Esophagus squamous epithelium (tissue), 4 donors: ENCODE measurements at regions not wholly inside any gene's neighbourhood (a gene's known extent, or its start where the extent isn't known, plus 50 kb on each side); places are given as distances from the start of the nearest gene placed in this dataset.
"Not testable (repeated sequence)": the region's sequence is repeated elsewhere in the genome, so short reads cannot be mapped to it uniquely, and the experiment has no call there.

Source experiments
- CTCF ChIP-seq, 6 experiments: fragments of 450-650 bp in 4 of 6; fragments of 200-600 bp in 2 of 6; sonication (generic) in 2 of 6; IDR thresholded peaks; one replicate each; pipeline ENCODE4 v1.5.1; 2016 to 2019; ENCODE audit warnings: antibody characterized with exemption in 6 of 6, mild to moderate bottlenecking in 4 of 6, moderate library complexity in 4 of 6
- POLR2A ChIP-seq, 4 donors: fragments of 450-650 bp; IDR thresholded peaks; one replicate each; pipeline ENCODE4 v1.6.1; 2017; ENCODE audit warnings: antibody characterized with exemption in 4 of 4, mild to moderate bottlenecking in 4 of 4, moderate library complexity in 3 of 4

- TF ChIP-seq POLR2A, CTCF (IDR thresholded peaks at IDR 0.05): not testable (repeated sequence)
Measured at GRCh38 chr7:91440198-91440597, 176.0 kb downstream of the FZD1 start.
